ENCODE measurements at regions not wholly inside any gene's neighbourhood (a gene's known extent, or its start where the extent isn't known, plus 50 kb on each side); places are given as distances from the start of the nearest gene placed in this dataset.

DNA sequence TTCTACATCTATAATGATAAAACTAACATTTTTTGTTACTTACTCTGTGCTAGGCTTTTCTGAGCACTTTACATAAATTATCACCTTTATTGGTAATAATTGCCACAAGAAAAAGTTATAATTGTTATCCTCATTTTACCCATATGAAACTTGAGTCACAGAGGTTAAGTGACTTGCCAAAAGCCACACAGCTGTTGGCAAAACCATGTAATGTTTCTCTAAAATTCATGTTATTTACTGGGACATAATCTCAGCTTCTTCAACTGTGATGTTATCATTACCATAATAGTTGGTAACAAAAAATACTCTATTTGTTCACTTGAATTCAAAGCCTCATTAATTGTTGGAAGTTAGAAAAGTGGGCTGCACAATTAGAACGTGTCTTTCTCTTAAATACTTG lies 437.3 kb downstream of the BRINP1 start:
- TF ChIP-seq, protein P1, sequence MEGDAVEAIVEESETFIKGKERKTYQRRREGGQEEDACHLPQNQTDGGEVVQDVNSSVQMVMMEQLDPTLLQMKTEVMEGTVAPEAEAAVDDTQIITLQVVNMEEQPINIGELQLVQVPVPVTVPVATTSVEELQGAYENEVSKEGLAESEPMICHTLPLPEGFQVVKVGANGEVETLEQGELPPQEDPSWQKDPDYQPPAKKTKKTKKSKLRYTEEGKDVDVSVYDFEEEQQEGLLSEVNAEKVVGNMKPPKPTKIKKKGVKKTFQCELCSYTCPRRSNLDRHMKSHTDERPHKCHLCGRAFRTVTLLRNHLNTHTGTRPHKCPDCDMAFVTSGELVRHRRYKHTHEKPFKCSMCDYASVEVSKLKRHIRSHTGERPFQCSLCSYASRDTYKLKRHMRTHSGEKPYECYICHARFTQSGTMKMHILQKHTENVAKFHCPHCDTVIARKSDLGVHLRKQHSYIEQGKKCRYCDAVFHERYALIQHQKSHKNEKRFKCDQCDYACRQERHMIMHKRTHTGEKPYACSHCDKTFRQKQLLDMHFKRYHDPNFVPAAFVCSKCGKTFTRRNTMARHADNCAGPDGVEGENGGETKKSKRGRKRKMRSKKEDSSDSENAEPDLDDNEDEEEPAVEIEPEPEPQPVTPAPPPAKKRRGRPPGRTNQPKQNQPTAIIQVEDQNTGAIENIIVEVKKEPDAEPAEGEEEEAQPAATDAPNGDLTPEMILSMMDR (IDR thresholded peaks at IDR 0.05): no peak
- TF ChIP-seq POLR2A (IDR thresholded peaks at IDR 0.05): no peak
- H3K36me3 ChIP-seq (replicated peaks in 1 of 2): no peaks in the 10 kb centered on the region
- 54 to 68% (median 61%) methylated on average over 1 of the region's 1 CpG for WGBS, 4 donors

DNA sequence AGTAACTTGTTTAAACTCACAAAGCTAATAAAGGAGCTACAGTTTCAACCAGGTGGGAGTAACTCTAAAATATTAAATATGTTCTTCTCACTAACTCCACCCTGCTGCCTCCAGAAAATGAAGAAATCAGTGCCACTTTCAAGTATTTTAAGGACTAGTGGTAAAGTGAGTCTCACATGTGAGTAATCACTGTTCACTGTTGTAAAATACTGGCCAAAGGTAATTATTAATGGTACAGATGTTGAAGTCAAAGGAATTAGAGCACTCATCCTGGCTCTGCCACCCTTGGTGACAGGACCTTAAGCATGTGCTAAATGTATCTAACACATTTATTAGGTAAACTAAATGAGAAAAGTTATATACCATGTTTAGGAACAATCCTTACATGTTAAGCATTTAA lies 430.7 kb downstream of the BRINP1 start:
- H3K4me3 ChIP-seq: no peak overlapping the region
- no peaks in the 10 kb centered on the region for H3K9me3 ChIP-seq (replicated peaks in 1 of 3)
- H3K4me1 ChIP-seq (replicated peaks in 1 of 2): no peaks in the 10 kb centered on the region
- intact Hi-C loops (cut with DNase I): no loop called here
- no peak for DNase-seq
- TF ChIP-seq, protein P1 (IDR thresholded peaks at IDR 0.05): no peak
- TF ChIP-seq POLR2A (IDR thresholded peaks at IDR 0.05): no peak
- no peak overlapping the region for H3K27ac ChIP-seq
- H3K36me3 ChIP-seq (replicated peaks in 1 of 2): no peaks in the 10 kb centered on the region
- H3K27me3 ChIP-seq: no peaks in the 10 kb centered on the region

More for the DNA sequence above, 437.3 kb downstream of the BRINP1 start:
- no peaks in the 10 kb centered on the region for H3K27me3 ChIP-seq
- no peaks in the 10 kb centered on the region for H3K4me1 ChIP-seq (replicated peaks in 1 of 2)
- H3K27ac ChIP-seq: no peak overlapping the region
- intact Hi-C loops (cut with DNase I): no loop called here
- no peak for DNase-seq
- H3K4me3 ChIP-seq: no peak overlapping the region
- no peaks in the 10 kb centered on the region for H3K9me3 ChIP-seq (replicated peaks in 1 of 3)

DNA sequence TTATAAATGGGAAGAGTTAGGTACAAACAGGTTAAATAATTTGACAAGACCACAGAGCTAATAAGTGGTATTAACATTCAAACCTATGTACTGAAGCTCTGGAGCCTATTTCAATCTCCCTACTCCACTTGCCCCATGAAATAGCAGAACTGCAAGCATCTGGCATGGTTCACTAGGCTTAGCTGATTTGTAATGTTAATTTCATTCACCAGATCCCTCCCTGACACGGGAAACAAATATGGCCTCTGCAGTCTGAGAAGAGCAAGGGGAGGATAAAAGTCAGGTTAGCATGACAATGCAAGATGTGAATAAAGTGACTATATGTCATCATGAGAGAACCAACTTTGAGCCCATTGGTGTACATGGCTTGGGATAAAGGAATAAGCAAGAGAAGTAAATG lies 428.8 kb downstream of the BRINP1 start:
- no peak for TF ChIP-seq POLR2A (IDR thresholded peaks at IDR 0.05)
- TF ChIP-seq, protein P1 (IDR thresholded peaks at IDR 0.05): no peak
- intact Hi-C loops (cut with DNase I): no loop called here
- H3K27me3 ChIP-seq: no peaks in the 10 kb centered on the region
- H3K36me3 ChIP-seq (replicated peaks in 1 of 2): no peaks in the 10 kb centered on the region
- 37 to 68% (median 42%) methylated on average over 1 of the region's 1 CpG for WGBS, 4 donors
- no peak for DNase-seq
- H3K27ac ChIP-seq: no peak overlapping the region
- H3K4me3 ChIP-seq: no peak overlapping the region
- no peaks in the 10 kb centered on the region for H3K9me3 ChIP-seq (replicated peaks in 1 of 3)
- H3K4me1 ChIP-seq (replicated peaks in 1 of 2): no peaks in the 10 kb centered on the region

DNA sequence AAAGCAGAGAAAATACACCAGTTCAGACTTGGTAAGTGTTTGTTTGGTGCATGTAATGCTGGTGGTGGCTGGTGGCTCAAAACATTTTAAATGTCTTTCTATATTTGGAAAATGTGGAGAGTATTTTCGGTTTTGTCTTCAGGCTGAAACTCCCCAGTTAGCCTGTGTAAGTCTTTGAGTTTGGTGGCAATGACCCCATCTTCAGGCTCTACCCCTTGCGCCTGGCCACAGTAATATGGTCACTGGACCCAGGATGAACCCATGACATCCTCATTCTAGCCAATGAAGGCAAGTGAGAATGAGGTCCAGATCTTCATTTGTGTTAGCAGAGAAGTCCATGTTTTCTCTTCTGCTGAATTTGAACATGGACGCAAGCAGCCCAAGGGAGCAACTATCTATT lies 422.6 kb downstream of the BRINP1 start:
- intact Hi-C loops (cut with DNase I): no loop called here
- H3K27me3 ChIP-seq: no peaks in the 10 kb centered on the region
- H3K9me3 ChIP-seq (replicated peaks in 1 of 3): no peaks in the 10 kb centered on the region
- no peaks in the 10 kb centered on the region for H3K36me3 ChIP-seq (replicated peaks in 1 of 2)
- no peak overlapping the region for H3K27ac ChIP-seq
- H3K4me3 ChIP-seq: no peak overlapping the region
- no peaks in the 10 kb centered on the region for H3K4me1 ChIP-seq (replicated peaks in 1 of 2)
- no peak for DNase-seq
- no peak for TF ChIP-seq POLR2A (IDR thresholded peaks at IDR 0.05)
- TF ChIP-seq, protein P1 (IDR thresholded peaks at IDR 0.05): no peak
- WGBS, 4 donors: 79 to 90% (median 84%) methylated on average over 3 of the region's 3 CpGs

All from adrenal gland (tissue), 9 donors.